Neural cell (in vitro differentiated cells): ENCODE measurements at regions not wholly inside any gene's neighbourhood (a gene's known extent, or its start where the extent isn't known, plus 50 kb on each side); places are given as distances from the start of the nearest gene placed in this dataset.

Experiments used
- H2AFZ ChIP-seq: fragments of 200-600, 300-800 bp; sonication (generic), shearing (Covaris generic); 2 replicates; pipeline ENCODE4 v1.6.0; 2014; ENCODE audit warnings: low read depth, mild to moderate bottlenecking, antibody characterized with exemption, low read length, moderate library complexity
- H3F3A ChIP-seq: fragments of 200-600 bp; shearing (Covaris generic); 2 replicates; pipeline ENCODE4 v1.6.1; 2016; ENCODE audit warnings: mild to moderate bottlenecking, moderate library complexity, mixed read lengths, antibody characterized with exemption, low read length; ENCODE audit not compliant: insufficient read depth, poor library complexity, severe bottlenecking
- H3K27ac ChIP-seq: fragments of 200-600, 300-800 bp; sonication (generic), shearing (Covaris generic); 2 replicates; pipeline ENCODE4 v1.5.1; 2014; ENCODE audit warnings: mild to moderate bottlenecking, low read length, moderate library complexity
- H3K27me3 ChIP-seq: fragments of 300-800, 200-600 bp; sonication (generic), shearing (Covaris generic); 2 replicates; pipeline ENCODE4 v1.6.0; 2014; ENCODE audit warnings: mild to moderate bottlenecking, low read depth, low read length, moderate library complexity; ENCODE audit not compliant: insufficient read depth
- H3K36me3 ChIP-seq: fragments of 300-800, 200-600 bp; sonication (generic), shearing (Covaris generic); 2 replicates; pipeline ENCODE4 v1.5.1; 2014; ENCODE audit warnings: mild to moderate bottlenecking, antibody characterized with exemption, low read length, moderate library complexity; ENCODE audit not compliant: insufficient read depth
- H3K4me2 ChIP-seq: fragments of 300-800, 200-600 bp; sonication (generic), shearing (Covaris generic); 2 replicates; pipeline ENCODE4 v1.6.0; 2014; ENCODE audit warnings: mild to moderate bottlenecking, low read length
- H3K4me3 ChIP-seq: fragments of 300-800, 200-600 bp; sonication (generic), shearing (Covaris generic); 2 replicates; pipeline ENCODE4 v1.5.1; 2014; ENCODE audit warnings: mild to moderate bottlenecking, low read length, moderate library complexity
- H3K79me2 ChIP-seq: fragments of 200-600 bp; shearing (Covaris generic); replicated peaks from 2 replicates; pipeline ENCODE4 v1.6.0; 2014; ENCODE audit warnings: mild to moderate bottlenecking, low read length, moderate library complexity; ENCODE audit not compliant: insufficient read depth
- H3K9ac ChIP-seq: fragments of 300-800, 200-600 bp; sonication (generic), shearing (Covaris generic); 2 replicates; pipeline ENCODE4 v1.6.1; 2016; ENCODE audit warnings: mild to moderate bottlenecking, low read length, mixed read lengths
- H3K9me2 ChIP-seq: fragments of 200-600 bp; shearing (Covaris generic); 2 replicates; pipeline ENCODE4 v1.6.1; 2016; ENCODE audit warnings: mild to moderate bottlenecking, low read length, mixed read lengths; ENCODE audit not compliant: insufficient read depth
- H3K9me3 ChIP-seq: fragments of 200-600, 300-800 bp; sonication (generic), shearing (Covaris generic); 2 replicates; pipeline ENCODE4 v1.6.1; 2016; ENCODE audit warnings: mild to moderate bottlenecking, mixed run types, low read length, moderate library complexity, mixed read lengths
- H4K20me1 ChIP-seq: fragments of 200-600 bp; shearing (Covaris generic); 2 replicates; pipeline ENCODE4 v1.6.1; 2016; ENCODE audit warnings: mild to moderate bottlenecking, mixed run types; ENCODE audit not compliant: insufficient read depth
- CTCF ChIP-seq: fragments of 450-650 bp; IDR thresholded peaks from 2 replicates; pipeline ENCODE4 v1.5.1; 2014; ENCODE audit warnings: antibody characterized with exemption, mild to moderate bottlenecking, moderate library complexity; ENCODE audit not compliant: poor library complexity, severe bottlenecking
- EP300 ChIP-seq: fragments of 450-650 bp; conservative IDR thresholded peaks from 2 replicates; pipeline ENCODE4 v1.6.1; 2014; ENCODE audit warnings: antibody characterized with exemption, mild to moderate bottlenecking, moderate library complexity; ENCODE audit not compliant: poor library complexity, severe bottlenecking
- EZH2 ChIP-seq: fragments of 200-600, 300-800 bp; shearing (Covaris generic), sonication (generic); IDR thresholded peaks from 2 replicates; pipeline ENCODE4 v1.6.1; 2014; ENCODE audit warnings: antibody characterized with exemption, low read length, borderline replicate concordance, mild to moderate bottlenecking; ENCODE audit not compliant: insufficient read depth, poor library complexity, severe bottlenecking
- MXI1 ChIP-seq: fragments of 450-650 bp; conservative IDR thresholded peaks from 2 replicates; pipeline ENCODE4 v1.6.1; 2014; ENCODE audit warnings: antibody characterized with exemption, mild to moderate bottlenecking; ENCODE audit not compliant: poor library complexity, severe bottlenecking
- POLR2AphosphoS5 ChIP-seq: IDR thresholded peaks from 2 replicates; pipeline ENCODE4 v1.6.1; 2012
- RAD21 ChIP-seq: fragments of 450-650 bp; conservative IDR thresholded peaks from 2 replicates; pipeline ENCODE4 v1.6.1; 2014; ENCODE audit warnings: antibody characterized with exemption, mild to moderate bottlenecking, moderate library complexity
- REST ChIP-seq: IDR thresholded peaks from 2 replicates; pipeline ENCODE4 v1.6.1; 2012; ENCODE audit warnings: borderline replicate concordance
- SMC3 ChIP-seq: fragments of 450-650 bp; conservative IDR thresholded peaks from 2 replicates; pipeline ENCODE4 v1.6.1; 2014; ENCODE audit warnings: antibody characterized with exemption, mild to moderate bottlenecking, moderate library complexity; ENCODE audit not compliant: poor library complexity
- TAF1 ChIP-seq: IDR thresholded peaks from 2 replicates; pipeline ENCODE4 v1.6.1; 2012; ENCODE audit warnings: low read depth

- no peaks in the 10 kb centered on the region for H3K27me3 ChIP-seq
- no peak overlapping the region for H3K4me3 ChIP-seq
- no peak overlapping the region for H3K4me2 ChIP-seq
- H3K36me3 ChIP-seq: no peaks in the 10 kb centered on the region
- H3K9me2 ChIP-seq: no peaks in the 10 kb centered on the region
- H3K9ac ChIP-seq: no peak overlapping the region
- H4K20me1 ChIP-seq: no peaks in the 10 kb centered on the region
- H3K9me3 ChIP-seq: no peaks in the 10 kb centered on the region
- no peaks in the 10 kb centered on the region for H3K79me2 ChIP-seq
- H3F3A ChIP-seq: no peaks in the 10 kb centered on the region
- no peak for TF ChIP-seq CTCF
- no peak for TF ChIP-seq REST
- no peak for TF ChIP-seq TAF1
- no peak for TF ChIP-seq POLR2AphosphoS5
- TF ChIP-seq EZH2: no peak
- no peak for TF ChIP-seq RAD21
- no peak for TF ChIP-seq EP300
- TF ChIP-seq MXI1: no peak
- no peak for TF ChIP-seq SMC3
- no peak overlapping the region for H3K27ac ChIP-seq
- no peak overlapping the region for H2AFZ ChIP-seq
These were observed 98.0 kb upstream of the GPR26 start for GRCh38 chr10:123567984-123568739.

GRCh38 chr10:123568751-123569150 lies 97.4 kb upstream of the GPR26 start:
- Histone ChIP-seq H3K27ac (no peak overlapping the region), H2AFZ (no peak overlapping the region), H3K9ac (no peak overlapping the region), H3K9me3 (no peaks in the 10 kb centered on the region), H3K79me2 (no peaks in the 10 kb centered on the region), H3K27me3 (no peaks in the 10 kb centered on the region), H3K36me3 (no peaks in the 10 kb centered on the region), H3F3A (no peaks in the 10 kb centered on the region), H3K9me2 (no peaks in the 10 kb centered on the region), H3K4me3 (no peak overlapping the region), H4K20me1 (no peaks in the 10 kb centered on the region), H3K4me2 (no peak overlapping the region)
- no peak for TF ChIP-seq EP300
- no peak for TF ChIP-seq EZH2
- no peak for TF ChIP-seq REST
- TF ChIP-seq POLR2AphosphoS5: no peak
- no peak for TF ChIP-seq CTCF
